ENCODE measurements at regions not wholly inside any gene's neighbourhood (a gene's known extent, or its start where the extent isn't known, plus 50 kb on each side); places are given as distances from the start of the nearest gene placed in this dataset.

GRCh38 chrX:51837921-51838320 lies 55.5 kb upstream of the MAGED1 start:
- no peak overlapping the region for H2BK20ac ChIP-seq (ENCODE audit: low read depth, low read length, poor library complexity, severe bottlenecking)
- peaks cover 45 to 48% of the 10 kb centered on the region in 2 experiments for H3K9me3 Mint-ChIP-seq
- H3K27ac Mint-ChIP-seq, result no peak overlapping the region
- peaks cover 9% of the 10 kb centered on the region; the same call in 1 of the 2 replicates for H3K79me2 ChIP-seq (ENCODE audit: insufficient read depth, low read length)
- H4K20me1 ChIP-seq (ENCODE audit: control insufficient read depth, insufficient read depth, insufficient read length), result no peaks in the 10 kb centered on the region
- no peak overlapping the region for H3K4me2 ChIP-seq (ENCODE audit: insufficient read depth, insufficient read length, low read length)
- no peaks in the 10 kb centered on the region for H3K79me1 ChIP-seq (ENCODE audit: insufficient read depth, low read depth, low read length, poor library complexity, severe bottlenecking)
- no peak for DNase-seq
- no peak overlapping the region for H3K18ac ChIP-seq (ENCODE audit: insufficient read length, low read depth, low read length)
- H2BK15ac ChIP-seq (ENCODE audit: low read depth, low read length), result no peak overlapping the region
- H3K9me3 ChIP-seq (ENCODE audit: control insufficient read depth, low read depth, low read length), result no peaks in the 10 kb centered on the region
- WGBS (ENCODE audit: extremely low coverage, insufficient read length, low lambda C conversion rate), result no CpG with 5 or more reads among the region's 3 CpGs
- TF ChIP-seq, protein P1, sequence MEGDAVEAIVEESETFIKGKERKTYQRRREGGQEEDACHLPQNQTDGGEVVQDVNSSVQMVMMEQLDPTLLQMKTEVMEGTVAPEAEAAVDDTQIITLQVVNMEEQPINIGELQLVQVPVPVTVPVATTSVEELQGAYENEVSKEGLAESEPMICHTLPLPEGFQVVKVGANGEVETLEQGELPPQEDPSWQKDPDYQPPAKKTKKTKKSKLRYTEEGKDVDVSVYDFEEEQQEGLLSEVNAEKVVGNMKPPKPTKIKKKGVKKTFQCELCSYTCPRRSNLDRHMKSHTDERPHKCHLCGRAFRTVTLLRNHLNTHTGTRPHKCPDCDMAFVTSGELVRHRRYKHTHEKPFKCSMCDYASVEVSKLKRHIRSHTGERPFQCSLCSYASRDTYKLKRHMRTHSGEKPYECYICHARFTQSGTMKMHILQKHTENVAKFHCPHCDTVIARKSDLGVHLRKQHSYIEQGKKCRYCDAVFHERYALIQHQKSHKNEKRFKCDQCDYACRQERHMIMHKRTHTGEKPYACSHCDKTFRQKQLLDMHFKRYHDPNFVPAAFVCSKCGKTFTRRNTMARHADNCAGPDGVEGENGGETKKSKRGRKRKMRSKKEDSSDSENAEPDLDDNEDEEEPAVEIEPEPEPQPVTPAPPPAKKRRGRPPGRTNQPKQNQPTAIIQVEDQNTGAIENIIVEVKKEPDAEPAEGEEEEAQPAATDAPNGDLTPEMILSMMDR (conservative IDR thresholded peaks at IDR 0.05), result no peak
- peaks cover 2% of the 10 kb centered on the region; the same call in 1 of the 2 replicates for H3K4me1 ChIP-seq (ENCODE audit: insufficient read depth, low read length)
- no peak overlapping the region for H4K91ac ChIP-seq (ENCODE audit: insufficient read length, low read depth, low read length)
- H3T11ph ChIP-seq (ENCODE audit: low read length), result no peak overlapping the region
- H3K36me3 Mint-ChIP-seq (ENCODE audit: insufficient read depth in 1 of 3, low read depth in 3 of 3), result peaks cover 0 to 16% (median 13%) of the 10 kb centered on the region in 3 experiments; a peak in 5 of 7 replicates
- H2AK5ac ChIP-seq (ENCODE audit: insufficient read length, low read length), result no peak overlapping the region
- no peak overlapping the region for H3K4ac ChIP-seq (ENCODE audit: low read depth, low read length)
- no peak overlapping the region for H3K23ac ChIP-seq (ENCODE audit: insufficient read length, low read depth, low read length)
- H3K14ac ChIP-seq (ENCODE audit: insufficient read depth, low read length), result no peak overlapping the region
- H3K27me3 Mint-ChIP-seq (ENCODE audit: low read depth), result no peaks in the 10 kb centered on the region
- no peak overlapping the region for H2BK5ac ChIP-seq (ENCODE audit: insufficient read length, low read length)
- H3K23me2 ChIP-seq (ENCODE audit: insufficient read length, low read depth, low read length, poor library complexity, severe bottlenecking), result no peaks in the 10 kb centered on the region
- no peak overlapping the region for H3K56ac ChIP-seq (ENCODE audit: insufficient read length, low read depth, low read length)
- H2AFZ ChIP-seq (ENCODE audit: low read length), result no peak overlapping the region
- no peak overlapping the region for H2BK120ac ChIP-seq (ENCODE audit: low read depth, low read length, poor library complexity, severe bottlenecking)
- no peak overlapping the region for H3K9ac ChIP-seq (ENCODE audit: extremely low read depth, insufficient read length, low read length)
- H3K4me1 Mint-ChIP-seq, result peaks cover 7 to 12% of the 10 kb centered on the region in 2 experiments; a peak in 3 of 4 replicates
- H4K8ac ChIP-seq (replicated peaks; ENCODE audit: insufficient read length, low read depth, low read length), result no peak overlapping the region
- no peaks in the 10 kb centered on the region for H3K27me3 ChIP-seq (ENCODE audit: insufficient read depth, low read length)
- no peak overlapping the region for H2BK12ac ChIP-seq (ENCODE audit: insufficient read length, low read depth, low read length)
- H3K27ac ChIP-seq (ENCODE audit: insufficient read length, low read depth, low read length), result no peak overlapping the region
- H3K4me3 Mint-ChIP-seq, result no peak overlapping the region; a peak in 1 of 5 replicates
- no peak overlapping the region for H4K5ac ChIP-seq (ENCODE audit: insufficient read length, low read depth, low read length)

Data from H9 (cell line).